Thymus (tissue), 11 donors: ENCODE measurements at regions not wholly inside any gene's neighbourhood (a gene's known extent, or its start where the extent isn't known, plus 50 kb on each side); places are given as distances from the start of the nearest gene placed in this dataset.

Source experiments
- DNase-seq, 9 donors: peaks; one replicate each; pipeline ENCODE4 v3.0.0-alpha.2; 2013; ENCODE audit warnings: low spot score in 9 of 9, low read depth in 6 of 9, missing footprints in 1 of 9
- H3K27ac ChIP-seq, 2 donors: one replicate each; pipeline ENCODE4 v1.5.1; 2013; ENCODE audit warnings: control low read depth in 1 of 2, low read depth in 1 of 2, low read length in 1 of 2, mild to moderate bottlenecking in 1 of 2, moderate library complexity in 1 of 2
- H3K27me3 ChIP-seq, 2 donors: one replicate each; pipeline ENCODE4 v1.5.1; 2013; ENCODE audit warnings: low read length in 1 of 2; ENCODE audit not compliant: control insufficient read depth in 2 of 2, insufficient read depth in 1 of 2
- H3K36me3 ChIP-seq, 2 donors: one replicate each; pipeline ENCODE4 v1.5.1; 2013; ENCODE audit warnings: low read length in 1 of 2, mild to moderate bottlenecking in 1 of 2, moderate library complexity in 1 of 2; ENCODE audit not compliant: control insufficient read depth in 2 of 2, insufficient read depth in 2 of 2
- H3K4me1 ChIP-seq, 2 donors: one replicate each; pipeline ENCODE4 v1.5.1; 2013; ENCODE audit warnings: low read length in 2 of 2; ENCODE audit not compliant: control insufficient read depth in 2 of 2, insufficient read depth in 2 of 2
- H3K4me3 ChIP-seq, 2 donors: one replicate each; pipeline ENCODE4 v1.5.1; 2013; ENCODE audit warnings: low read length in 2 of 2, control low read depth in 1 of 2, mild to moderate bottlenecking in 1 of 2
- H3K9me3 ChIP-seq, 2 donors: one replicate each; pipeline ENCODE4 v1.5.1; 2013; ENCODE audit warnings: low read length in 1 of 2, mild to moderate bottlenecking in 1 of 2; ENCODE audit not compliant: control insufficient read depth in 2 of 2, insufficient read depth in 1 of 2
- WGBS: extraction: QIAGEN DNeasy Blood & Tissue Kit; methylation state at CpG from one replicate; pipeline ENCODE4 v1.1.7; 2013; 5-methylcytosine and 5-hydroxymethylcytosine counted together
- donor health status: healthy.

DNA sequence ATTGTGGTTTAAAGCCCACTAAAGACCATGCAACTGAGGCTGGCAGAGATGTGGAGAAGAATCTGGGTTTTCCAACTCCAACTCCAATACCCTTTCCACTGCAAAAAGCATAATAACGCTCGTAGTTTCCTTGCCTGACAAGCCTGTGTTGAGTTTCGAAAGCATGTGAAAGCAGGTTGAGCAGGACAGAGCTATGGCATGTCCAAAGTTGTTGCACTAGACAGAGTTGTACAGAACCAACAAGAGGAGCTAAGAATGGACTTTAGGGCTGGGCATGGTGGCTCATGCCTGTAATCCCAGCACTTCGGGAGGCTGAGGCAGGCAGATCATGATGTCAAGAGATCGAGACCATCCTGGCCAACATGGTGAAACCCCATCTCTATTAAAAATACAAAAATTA is 572.0 kb upstream of the TBX3 start:
- WGBS = 86% methylated on average over 5 of the region's 5 CpGs
- no peak for DNase-seq

DNA sequence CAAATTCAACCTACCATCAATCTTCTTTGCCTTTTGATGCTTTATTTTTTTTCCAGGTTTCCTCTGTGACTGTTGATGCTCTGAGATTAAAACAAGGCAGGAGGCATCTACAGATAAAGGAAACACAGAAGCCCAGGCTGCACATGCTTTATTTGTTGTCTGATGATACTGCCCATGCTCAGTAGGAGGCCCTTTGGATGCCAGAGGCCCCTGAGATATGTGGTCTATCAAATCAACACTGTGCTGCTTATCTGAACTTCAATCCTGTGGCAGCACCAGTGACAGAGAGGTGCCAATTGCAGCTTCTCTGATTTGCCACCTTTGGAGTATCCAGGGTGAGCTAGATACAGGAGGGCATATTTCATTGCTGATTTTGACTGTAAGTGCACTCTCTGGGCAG is 571.3 kb upstream of the TBX3 start:
- no peak for DNase-seq
- no peak overlapping the region for H3K27ac ChIP-seq
- no peaks in the 10 kb centered on the region for H3K9me3 ChIP-seq
- no peaks in the 10 kb centered on the region for H3K4me1 ChIP-seq
- no peak overlapping the region for H3K4me3 ChIP-seq
- no peaks in the 10 kb centered on the region for H3K36me3 ChIP-seq
- no peaks in the 10 kb centered on the region for H3K27me3 ChIP-seq

More for the DNA sequence above, 572.0 kb upstream of the TBX3 start:
- no peaks in the 10 kb centered on the region for H3K27me3 ChIP-seq
- H3K9me3 ChIP-seq = no peaks in the 10 kb centered on the region
- no peak overlapping the region for H3K4me3 ChIP-seq
- no peaks in the 10 kb centered on the region for H3K36me3 ChIP-seq
- no peaks in the 10 kb centered on the region for H3K4me1 ChIP-seq
- no peak overlapping the region for H3K27ac ChIP-seq

DNA sequence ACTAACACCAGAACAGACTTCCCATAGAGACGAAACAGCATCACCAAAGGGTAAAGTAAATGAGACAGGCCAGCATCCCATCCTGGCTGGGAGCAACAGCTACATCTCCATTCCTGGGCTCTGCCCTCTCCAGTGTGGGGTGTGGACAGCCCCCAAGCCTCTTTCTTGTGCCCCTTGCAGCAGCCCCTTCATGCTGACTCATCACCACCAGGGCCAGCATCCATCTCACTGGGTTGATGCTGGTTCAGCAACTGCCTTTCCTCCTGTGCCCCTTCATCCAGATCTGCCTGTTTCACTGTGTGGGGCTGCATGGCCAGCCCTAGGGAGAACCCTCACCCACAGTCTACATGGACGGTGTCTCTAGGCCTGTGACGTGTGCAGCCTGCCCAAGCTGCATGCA is 569.1 kb upstream of the TBX3 start:
- 95% methylated on average over 3 of the region's 3 CpGs for WGBS
- Histone ChIP-seq H3K4me3 (no peak overlapping the region), H3K27ac (no peak overlapping the region), H3K4me1 (no peaks in the 10 kb centered on the region), H3K36me3 (no peaks in the 10 kb centered on the region), H3K27me3 (no peaks in the 10 kb centered on the region), H3K9me3 (no peaks in the 10 kb centered on the region)
- no peak for DNase-seq

DNA sequence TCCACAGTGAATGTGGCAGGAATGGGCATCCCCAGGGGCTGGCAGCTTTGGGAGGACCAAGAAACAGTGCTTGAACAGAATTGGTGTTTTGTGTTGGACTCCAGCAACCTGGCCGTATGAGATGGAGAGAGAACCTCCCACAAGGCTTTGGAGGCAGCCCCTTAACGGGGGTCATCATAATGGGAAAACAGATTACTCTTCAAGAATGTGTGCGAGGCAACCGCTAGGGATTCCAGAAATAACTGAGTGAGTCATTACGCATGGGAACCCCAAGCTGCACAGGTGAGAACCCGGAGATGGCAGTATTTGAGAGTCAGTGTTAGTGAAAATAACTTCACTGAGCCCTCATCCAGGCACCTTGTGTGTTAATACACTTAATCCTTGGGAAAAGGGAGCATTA is 567.8 kb upstream of the TBX3 start:
- no peaks in the 10 kb centered on the region for H3K9me3 ChIP-seq
- H3K27me3 ChIP-seq = no peaks in the 10 kb centered on the region
- H3K36me3 ChIP-seq = no peaks in the 10 kb centered on the region
- H3K27ac ChIP-seq = no peak overlapping the region
- no peak for DNase-seq
- no peaks in the 10 kb centered on the region for H3K4me1 ChIP-seq
- 93% methylated on average over 6 of the region's 6 CpGs for WGBS
- H3K4me3 ChIP-seq = no peak overlapping the region

DNA sequence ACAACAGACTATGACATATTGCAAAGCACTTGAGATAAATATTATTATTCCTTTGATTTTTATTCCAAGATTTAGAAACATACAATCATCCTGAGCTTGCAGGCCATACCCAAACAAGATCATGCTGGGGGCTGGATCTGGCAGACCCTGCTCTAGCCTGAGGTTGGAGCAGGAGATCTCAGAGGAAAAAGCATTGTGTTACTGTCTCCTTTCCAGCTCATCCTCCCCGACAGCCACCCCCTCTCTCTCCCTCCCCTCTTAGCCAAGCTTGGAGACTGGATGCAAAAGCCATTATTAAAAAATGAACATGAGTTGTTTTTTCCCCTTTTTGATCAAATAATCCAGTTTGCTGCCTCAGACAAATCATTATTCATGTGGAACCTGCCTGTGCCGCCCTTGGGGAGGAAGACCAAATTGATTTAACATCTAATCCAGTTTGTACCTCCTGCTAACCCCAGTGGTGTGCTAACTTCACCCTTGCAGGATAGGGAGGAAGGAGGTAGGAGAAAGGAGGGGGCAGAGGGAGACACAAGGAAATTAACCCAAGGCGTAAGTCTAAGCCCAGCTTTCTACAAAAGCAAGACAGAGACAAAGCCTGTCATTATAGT is 565.8 kb upstream of the TBX3 start:
- DNase-seq = no peak
- no peaks in the 10 kb centered on the region for H3K4me1 ChIP-seq
- no peaks in the 10 kb centered on the region for H3K27me3 ChIP-seq
- no peak overlapping the region for H3K27ac ChIP-seq
- no peak overlapping the region for H3K4me3 ChIP-seq
- H3K36me3 ChIP-seq = no peaks in the 10 kb centered on the region
- 79% methylated on average over 3 of the region's 3 CpGs for WGBS
- no peaks in the 10 kb centered on the region for H3K9me3 ChIP-seq

DNA sequence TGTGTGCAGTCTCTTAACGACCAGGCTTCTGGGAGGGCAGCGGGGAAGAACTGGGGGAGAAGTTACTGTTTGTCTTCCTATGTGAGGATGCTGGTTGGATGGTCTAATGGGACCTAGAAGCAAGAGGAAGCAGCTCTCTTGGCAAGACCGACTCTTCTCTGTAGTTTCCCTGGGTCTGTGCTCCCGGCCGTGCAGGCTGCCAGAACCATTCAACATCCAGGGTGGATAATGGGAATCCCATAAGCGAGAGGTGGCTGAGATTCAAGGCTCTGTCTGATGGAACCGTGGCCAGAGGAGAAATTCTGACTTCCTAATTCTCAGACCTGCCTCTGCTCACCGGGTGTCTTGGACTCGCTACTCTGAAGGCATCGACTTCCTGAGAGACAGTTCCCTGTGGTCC is 561.0 kb upstream of the TBX3 start:
- no peak for DNase-seq
- no peak overlapping the region for H3K4me3 ChIP-seq
- H3K9me3 ChIP-seq = no peaks in the 10 kb centered on the region
- no peaks in the 10 kb centered on the region for H3K4me1 ChIP-seq
- no peak overlapping the region for H3K27ac ChIP-seq
- no peaks in the 10 kb centered on the region for H3K27me3 ChIP-seq
- WGBS = 87% methylated on average over 10 of the region's 10 CpGs
- no peaks in the 10 kb centered on the region for H3K36me3 ChIP-seq

DNA sequence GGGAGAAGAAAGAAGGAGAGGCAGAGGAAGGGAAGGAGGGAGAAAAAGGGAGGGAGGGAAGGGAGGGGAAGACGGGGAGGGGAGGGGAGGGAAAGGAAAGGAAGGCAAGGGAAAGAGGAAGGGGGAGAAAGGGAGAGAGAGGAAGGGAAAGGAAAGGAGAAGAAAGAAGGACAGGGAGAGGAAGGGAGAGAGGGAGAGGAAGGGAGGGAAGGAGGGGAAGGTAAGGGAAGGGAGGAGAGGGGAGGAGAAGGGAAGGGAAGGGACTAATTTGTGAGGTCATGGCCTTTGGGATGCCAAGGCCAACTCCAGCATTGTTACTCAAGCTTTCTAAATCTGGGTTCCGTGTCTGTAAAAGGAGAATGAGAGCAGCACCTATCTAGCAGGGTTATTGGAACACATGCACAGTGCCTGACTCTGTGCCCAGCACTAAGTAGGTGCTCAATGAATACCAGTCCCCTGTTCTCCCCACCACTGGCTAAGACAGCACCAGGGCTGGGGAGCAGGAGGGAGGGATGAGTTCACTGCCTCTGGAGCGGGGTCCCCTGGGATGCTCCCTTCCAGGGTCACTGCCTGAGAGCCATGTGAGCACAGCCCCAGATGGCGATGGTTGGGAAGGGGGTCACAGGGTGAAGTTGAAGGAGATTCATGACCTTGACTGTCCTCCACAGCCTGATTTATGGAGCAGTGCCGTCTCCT is 560.1 kb upstream of the TBX3 start:
- H3K27me3 ChIP-seq = no peaks in the 10 kb centered on the region
- WGBS = 91% methylated on average over 5 of the region's 5 CpGs
- H3K9me3 ChIP-seq = no peaks in the 10 kb centered on the region
- no peak overlapping the region for H3K27ac ChIP-seq
- DNase-seq = no peak
- H3K4me1 ChIP-seq = no peaks in the 10 kb centered on the region
- H3K4me3 ChIP-seq = no peak overlapping the region
- no peaks in the 10 kb centered on the region for H3K36me3 ChIP-seq

DNA sequence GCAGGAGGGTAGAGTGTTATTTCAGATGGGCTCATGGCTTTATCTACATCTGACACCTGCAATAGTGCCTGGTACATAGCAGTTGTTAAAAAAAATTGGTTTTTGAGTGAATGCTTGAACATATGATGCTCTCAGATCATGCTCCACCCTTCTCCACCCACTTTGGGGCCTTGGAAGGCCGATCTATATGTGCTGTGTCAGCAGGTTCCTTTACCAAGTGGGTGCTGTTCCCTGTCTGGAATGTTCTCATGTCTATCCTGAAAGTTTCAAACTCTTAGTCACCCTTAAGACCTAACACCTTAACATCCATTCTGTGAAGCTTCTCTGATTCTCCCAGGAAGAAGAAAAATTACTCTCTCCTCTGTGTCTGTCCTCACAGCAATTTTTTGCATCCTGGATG is 556.3 kb upstream of the TBX3 start:
- H3K27me3 ChIP-seq = no peaks in the 10 kb centered on the region
- no peaks in the 10 kb centered on the region for H3K9me3 ChIP-seq
- H3K4me1 ChIP-seq = no peaks in the 10 kb centered on the region
- H3K27ac ChIP-seq = no peak overlapping the region
- H3K36me3 ChIP-seq = no peaks in the 10 kb centered on the region
- WGBS = 70% methylated on average over 1 of the region's 1 CpG
- H3K4me3 ChIP-seq = no peak overlapping the region
- no peak for DNase-seq

DNA sequence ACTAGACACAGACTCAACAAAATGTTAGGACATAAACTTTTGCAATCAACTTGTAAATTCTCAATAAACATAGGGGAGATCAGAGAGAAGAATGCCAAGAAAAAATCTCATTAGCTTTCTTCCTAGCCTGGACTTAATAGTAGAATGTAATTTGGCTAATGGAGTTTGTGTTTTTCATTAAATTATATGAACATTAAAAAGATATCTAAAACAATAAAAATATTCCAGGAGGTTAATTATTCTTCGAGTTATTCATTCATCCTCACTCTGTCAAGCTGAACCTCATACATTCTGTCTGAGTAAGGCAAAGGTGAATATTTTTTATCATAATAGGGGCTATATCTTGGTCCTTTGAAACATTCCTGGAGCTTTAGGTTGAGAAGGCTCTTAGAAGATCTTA is 551.9 kb upstream of the TBX3 start:
- Histone ChIP-seq H3K27me3 (no peaks in the 10 kb centered on the region), H3K36me3 (no peaks in the 10 kb centered on the region), H3K9me3 (no peaks in the 10 kb centered on the region), H3K4me1 (no peaks in the 10 kb centered on the region), H3K27ac (no peak overlapping the region), H3K4me3 (no peak overlapping the region)
- 57% methylated on average over 1 of the region's 1 CpG for WGBS
- no peak for DNase-seq
